H9 (cell line): ENCODE measurements at regions not wholly inside any gene's neighbourhood (a gene's known extent, or its start where the extent isn't known, plus 50 kb on each side); places are given as distances from the start of the nearest gene placed in this dataset.

Experiments
- DNase-seq: peaks from one replicate; pipeline ENCODE4 v3.0.0-alpha.2; 2017
- H2AFZ ChIP-seq: one replicate; pipeline ENCODE4 v1.6.1; 2013; ENCODE audit warnings: mild to moderate bottlenecking, low read length, control low read depth, moderate library complexity
- H2AK5ac ChIP-seq: 2 replicates; pipeline ENCODE4 v1.6.1; 2013; ENCODE audit warnings: low read length, control low read depth, mixed read lengths; ENCODE audit not compliant: insufficient read length
- H2BK120ac ChIP-seq: one replicate; pipeline ENCODE4 v1.6.1; 2013; ENCODE audit warnings: low read depth, mild to moderate bottlenecking, low read length, control low read depth, inconsistent platforms; ENCODE audit not compliant: poor library complexity, severe bottlenecking
- H2BK12ac ChIP-seq: 2 replicates; pipeline ENCODE4 v1.6.1; 2013; ENCODE audit warnings: low read length, control low read depth, mixed read lengths, low read depth; ENCODE audit not compliant: insufficient read length
- H2BK15ac ChIP-seq: 2 replicates; pipeline ENCODE4 v1.6.1; 2013; ENCODE audit warnings: low read depth, low read length, control low read depth
- H2BK20ac ChIP-seq: one replicate; pipeline ENCODE4 v1.6.1; 2013; ENCODE audit warnings: low read depth, mild to moderate bottlenecking, low read length, control low read depth, inconsistent platforms; ENCODE audit not compliant: poor library complexity, severe bottlenecking
- H2BK5ac ChIP-seq: 2 replicates; pipeline ENCODE4 v1.6.1; 2013; ENCODE audit warnings: low read length, control low read depth, mixed read lengths; ENCODE audit not compliant: insufficient read length
- H3K14ac ChIP-seq: 2 replicates; pipeline ENCODE4 v1.6.1; 2013; ENCODE audit warnings: low read length, control low read depth; ENCODE audit not compliant: insufficient read depth
- H3K18ac ChIP-seq: 2 replicates; pipeline ENCODE4 v1.6.1; 2013; ENCODE audit warnings: low read depth, mild to moderate bottlenecking, mixed read lengths, low read length, control low read depth; ENCODE audit not compliant: insufficient read length
- H3K23ac ChIP-seq: 2 replicates; pipeline ENCODE4 v1.6.1; 2013; ENCODE audit warnings: low read length, control low read depth, mixed read lengths, low read depth; ENCODE audit not compliant: insufficient read length
- H3K23me2 ChIP-seq: 2 replicates; pipeline ENCODE4 v1.6.1; 2013; ENCODE audit warnings: low read depth, mild to moderate bottlenecking, mixed read lengths, low read length, control low read depth; ENCODE audit not compliant: insufficient read length, poor library complexity, severe bottlenecking
- H3K27ac ChIP-seq: 2 replicates; pipeline ENCODE4 v1.5.1; 2013; ENCODE audit warnings: low read length, control low read depth, mixed read lengths, low read depth; ENCODE audit not compliant: insufficient read length
- H3K27me3 ChIP-seq: 2 replicates; pipeline ENCODE4 v1.6.1; 2013; ENCODE audit warnings: low read length, control low read depth, inconsistent platforms; ENCODE audit not compliant: insufficient read depth
- H3K4ac ChIP-seq: 2 replicates; pipeline ENCODE4 v1.6.1; 2013; ENCODE audit warnings: low read depth, mild to moderate bottlenecking, control low read depth, inconsistent platforms, low read length, moderate library complexity
- H3K4me1 ChIP-seq: 2 replicates; pipeline ENCODE4 v1.6.1; 2013; ENCODE audit warnings: low read length, control low read depth, inconsistent platforms; ENCODE audit not compliant: insufficient read depth
- H3K4me2 ChIP-seq: 2 replicates; pipeline ENCODE4 v1.6.1; 2013; ENCODE audit warnings: low read length, control low read depth, mixed read lengths; ENCODE audit not compliant: insufficient read length, insufficient read depth
- H3K56ac ChIP-seq: 2 replicates; pipeline ENCODE4 v1.6.1; 2013; ENCODE audit warnings: low read depth, mild to moderate bottlenecking, mixed read lengths, low read length, control low read depth; ENCODE audit not compliant: insufficient read length
- H3K79me1 ChIP-seq: 2 replicates; pipeline ENCODE4 v1.6.1; 2013; ENCODE audit warnings: low read depth, mild to moderate bottlenecking, moderate library complexity, low read length, control low read depth, inconsistent platforms; ENCODE audit not compliant: insufficient read depth, poor library complexity, severe bottlenecking
- H3K79me2 ChIP-seq: 2 replicates; pipeline ENCODE4 v1.6.1; 2013; ENCODE audit warnings: low read length, control low read depth, inconsistent platforms; ENCODE audit not compliant: insufficient read depth
- H3K9ac ChIP-seq: 2 replicates; pipeline ENCODE4 v1.6.1; 2013; ENCODE audit warnings: low read length, control low read depth, mixed read lengths; ENCODE audit not compliant: insufficient read length; ENCODE audit errors: extremely low read depth
- H3K9me3 ChIP-seq: one replicate; pipeline ENCODE4 v1.6.1; 2013; ENCODE audit warnings: low read depth, low read length, inconsistent platforms; ENCODE audit not compliant: control insufficient read depth
- H3T11ph ChIP-seq: one replicate; pipeline ENCODE4 v1.6.1; 2013; ENCODE audit warnings: mild to moderate bottlenecking, low read length, control low read depth, inconsistent platforms
- H4K20me1 ChIP-seq: one replicate; pipeline ENCODE4 v1.6.1; 2013; ENCODE audit not compliant: control insufficient read depth, insufficient read length, insufficient read depth
- H4K5ac ChIP-seq: 2 replicates; pipeline ENCODE4 v1.6.1; 2013; ENCODE audit warnings: low read depth, mild to moderate bottlenecking, mixed read lengths, low read length, control low read depth; ENCODE audit not compliant: insufficient read length
- H4K8ac ChIP-seq: replicated peaks from 2 replicates; pipeline ENCODE4 v1.6.1; 2013; ENCODE audit warnings: low read length, control low read depth, mixed read lengths, low read depth; ENCODE audit not compliant: insufficient read length
- H4K91ac ChIP-seq: 2 replicates; pipeline ENCODE4 v1.6.1; 2013; ENCODE audit warnings: low read depth, mild to moderate bottlenecking, moderate library complexity, mixed read lengths, low read length, control low read depth; ENCODE audit not compliant: insufficient read length
- H3K27ac Mint-ChIP-seq, 3 experiments: 2 replicates in 2 of 3; 3 replicates in 1 of 3; pipeline ENCODE4 v1.8.0; 2020 to 2021; ENCODE audit warnings: mixed read lengths in 3 of 3, mild to moderate bottlenecking in 1 of 3, moderate library complexity in 1 of 3
- H3K27me3 Mint-ChIP-seq: 2 replicates; pipeline ENCODE4 v1.8.0; 2021; ENCODE audit warnings: low read depth, mild to moderate bottlenecking, moderate library complexity, mixed read lengths
- H3K36me3 Mint-ChIP-seq, 3 experiments: 2 replicates in 2 of 3; 3 replicates in 1 of 3; pipeline ENCODE4 v1.8.0; 2020 to 2021; ENCODE audit warnings: low read depth in 3 of 3, mixed read lengths in 3 of 3; ENCODE audit not compliant: insufficient read depth in 1 of 3
- H3K4me1 Mint-ChIP-seq, 2 experiments: 2 replicates each; pipeline ENCODE4 v1.8.0; 2020; ENCODE audit warnings: mixed read lengths in 2 of 2
- H3K4me3 Mint-ChIP-seq, 2 experiments: 2 replicates in 1 of 2; 3 replicates in 1 of 2; pipeline ENCODE4 v1.8.0; 2020 to 2021; ENCODE audit warnings: mild to moderate bottlenecking in 2 of 2, mixed read lengths in 2 of 2, moderate library complexity in 1 of 2
- H3K9me3 Mint-ChIP-seq, 2 experiments: 2 replicates in 1 of 2; 3 replicates in 1 of 2; pipeline ENCODE4 v1.8.0; 2020; ENCODE audit warnings: mild to moderate bottlenecking in 2 of 2, mixed read lengths in 2 of 2, moderate library complexity in 1 of 2
- CTCF ChIP-seq: fragments of 200-600 bp; sonication (generic); conservative IDR thresholded peaks from 3 replicates; pipeline ENCODE4 v1.8.0; 2021; ENCODE audit warnings: antibody characterized with exemption, mild to moderate bottlenecking
- WGBS: extraction: QIAGEN DNeasy Blood & Tissue Kit; methylation state at CpG from one replicate; pipeline ENCODE4 v1.1.7; 2013; ENCODE audit warnings: missing lambda C conversion rate, low lambda C conversion rate, mixed read lengths; ENCODE audit not compliant: insufficient read length; ENCODE audit errors: extremely low coverage; 5-methylcytosine and 5-hydroxymethylcytosine counted together

GRCh38 chr4:110792036-110792435 lies 169.2 kb upstream of the PITX2 start:
- Histone ChIP-seq H4K20me1 (no peaks in the 10 kb centered on the region), H3T11ph (no peak overlapping the region), H3K18ac (no peak overlapping the region), H3K9me3 (no peaks in the 10 kb centered on the region), H3K23me2 (no peaks in the 10 kb centered on the region), H3K56ac (no peak overlapping the region), H4K8ac (no peak overlapping the region), H2BK12ac (no peak overlapping the region), H3K27ac (no peak overlapping the region), H4K91ac (no peak overlapping the region), H2BK15ac (no peak overlapping the region), H2AFZ (no peak overlapping the region), H3K4me1 (no peaks in the 10 kb centered on the region; the same call in 1 of the 2 replicates), H3K79me1 (no peaks in the 10 kb centered on the region), H2AK5ac (no peak overlapping the region), H2BK20ac (no peak overlapping the region), H3K79me2 (no peaks in the 10 kb centered on the region), H3K4ac (no peak overlapping the region), H2BK5ac (no peak overlapping the region), H3K14ac (no peak overlapping the region), H3K23ac (no peak overlapping the region), H3K27me3 (no peaks in the 10 kb centered on the region), H3K4me2 (no peak overlapping the region), H2BK120ac (no peak overlapping the region), H3K9ac (no peak overlapping the region), H4K5ac (no peak overlapping the region)
- peaks cover 31 to 48% of the 10 kb centered on the region in 2 experiments for H3K4me1 Mint-ChIP-seq
- H3K36me3 Mint-ChIP-seq = no peaks in the 10 kb centered on the region
- H3K27ac Mint-ChIP-seq = no peak overlapping the region
- TF ChIP-seq CTCF = no peak
- no peaks in the 10 kb centered on the region; a peak in 1 of 5 replicates for H3K9me3 Mint-ChIP-seq
- DNase-seq = no peak
- no peak overlapping the region for H3K4me3 Mint-ChIP-seq
- no CpG with 5 or more reads among the region's 1 CpG for WGBS
- H3K27me3 Mint-ChIP-seq = no peaks in the 10 kb centered on the region
